ENCODE measurements at regions not wholly inside any gene's neighbourhood (a gene's known extent, or its start where the extent isn't known, plus 50 kb on each side); places are given as distances from the start of the nearest gene placed in this dataset.

- CTCF ChIA-PET: no interaction called here
- Histone ChIP-seq H3K4me3 (ENCODE audit: low read depth, low read length) (no peak overlapping the region), H3K9me3 (ENCODE audit: control insufficient read depth, insufficient read depth, low read depth, low read length) (no peaks in the 10 kb centered on the region), H3K27ac (ENCODE audit: extremely low read depth, low read depth, low read length) (no peak overlapping the region), H3K36me3 (ENCODE audit: control insufficient read depth in 2 of 2, insufficient read depth in 1 of 2, low read length in 2 of 2) (no peaks in the 10 kb centered on the region), H3K4me1 (ENCODE audit: control insufficient read depth, insufficient read depth, low read length) (no peaks in the 10 kb centered on the region)
- TF ChIP-seq ZNF571 (tag by site-specific recombination; IDR thresholded peaks at IDR 0.05) (no peak), ZNF654 (tag by site-specific recombination; IDR thresholded peaks at IDR 0.05; ENCODE audit: low read depth) (no peak), ZNF280D (tag by site-specific recombination; IDR thresholded peaks at IDR 0.05) (no peak), ZNF791 (tag by site-specific recombination; IDR thresholded peaks at IDR 0.05) (no peak), ZNF350 (tag by site-specific recombination; IDR thresholded peaks at IDR 0.05) (no peak), ZNF37A (tag by site-specific recombination; IDR thresholded peaks at IDR 0.05) (no peak), ZSCAN16 (tag by site-specific recombination; IDR thresholded peaks at IDR 0.05) (no peak), ZXDB (tag by site-specific recombination; IDR thresholded peaks at IDR 0.05) (no peak), ZNF184 (tag by site-specific recombination; IDR thresholded peaks at IDR 0.05) (no peak), ZNF707 (tag by site-specific recombination; IDR thresholded peaks at IDR 0.05) (no peak), ELK4 (IDR thresholded peaks at IDR 0.05; ENCODE audit: borderline replicate concordance, low read depth, low read length) (no peak), OVOL3 (tag by site-specific recombination; IDR thresholded peaks at IDR 0.05) (no peak), REST (tag by site-specific recombination; IDR thresholded peaks at IDR 0.05) (no peak), AEBP2 (tag by site-specific recombination; IDR thresholded peaks at IDR 0.05; ENCODE audit: borderline replicate concordance) (no peak), ZNF26 (tag by site-specific recombination; IDR thresholded peaks at IDR 0.05) (no peak), ZNF639 (tag by site-specific recombination; IDR thresholded peaks at IDR 0.05) (no peak), ZNF362 (tag by site-specific recombination; IDR thresholded peaks at IDR 0.05) (no peak), SETDB1 (IDR thresholded peaks at IDR 0.05; ENCODE audit: insufficient read length, low read length) (no peak)
- POLR2A ChIA-PET: no interaction called here
These were observed 53.8 kb upstream of the PLAAT1 start for GRCh38 chr3:193187070-193187722.
